B cell (primary cell): ENCODE measurements at regions not wholly inside any gene's neighbourhood (a gene's known extent, or its start where the extent isn't known, plus 50 kb on each side); places are given as distances from the start of the nearest gene placed in this dataset.

ENCODE experiments used
- EZH2 ChIP-seq: IDR thresholded peaks from 2 replicates; pipeline ENCODE4 v1.6.1; 2012; ENCODE audit warnings: borderline replicate concordance, low read depth, mild to moderate bottlenecking, moderate library complexity, low read length; ENCODE audit not compliant: insufficient read depth, poor library complexity, severe bottlenecking
- TF ChIP-seq, protein P1 (sequence below): fragments of 200-600 bp; IDR thresholded peaks from one replicate; pipeline ENCODE4 v1.8.0; 2022; ENCODE audit warnings: antibody characterized with exemption, mild to moderate bottlenecking

DNA sequence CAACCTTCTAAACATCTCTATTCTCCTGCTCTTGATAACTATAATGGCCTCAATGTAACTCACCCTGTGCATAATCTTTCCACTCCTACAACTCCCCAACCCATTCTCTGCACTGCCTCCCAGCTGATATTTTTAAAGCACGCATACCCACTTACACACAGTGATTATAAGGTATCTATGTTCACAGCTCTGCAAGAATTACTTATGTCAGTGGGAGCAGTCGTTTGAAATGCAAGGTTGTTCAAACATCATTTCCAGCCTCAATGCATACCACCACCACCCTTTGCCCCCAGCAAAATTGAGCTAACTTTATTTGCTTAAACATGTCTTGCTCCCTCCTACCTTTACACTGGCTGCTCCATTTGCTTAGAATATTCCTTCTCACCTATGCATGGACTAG lies 506.0 kb downstream of the RFPL4B start:
- TF ChIP-seq, protein P1, sequence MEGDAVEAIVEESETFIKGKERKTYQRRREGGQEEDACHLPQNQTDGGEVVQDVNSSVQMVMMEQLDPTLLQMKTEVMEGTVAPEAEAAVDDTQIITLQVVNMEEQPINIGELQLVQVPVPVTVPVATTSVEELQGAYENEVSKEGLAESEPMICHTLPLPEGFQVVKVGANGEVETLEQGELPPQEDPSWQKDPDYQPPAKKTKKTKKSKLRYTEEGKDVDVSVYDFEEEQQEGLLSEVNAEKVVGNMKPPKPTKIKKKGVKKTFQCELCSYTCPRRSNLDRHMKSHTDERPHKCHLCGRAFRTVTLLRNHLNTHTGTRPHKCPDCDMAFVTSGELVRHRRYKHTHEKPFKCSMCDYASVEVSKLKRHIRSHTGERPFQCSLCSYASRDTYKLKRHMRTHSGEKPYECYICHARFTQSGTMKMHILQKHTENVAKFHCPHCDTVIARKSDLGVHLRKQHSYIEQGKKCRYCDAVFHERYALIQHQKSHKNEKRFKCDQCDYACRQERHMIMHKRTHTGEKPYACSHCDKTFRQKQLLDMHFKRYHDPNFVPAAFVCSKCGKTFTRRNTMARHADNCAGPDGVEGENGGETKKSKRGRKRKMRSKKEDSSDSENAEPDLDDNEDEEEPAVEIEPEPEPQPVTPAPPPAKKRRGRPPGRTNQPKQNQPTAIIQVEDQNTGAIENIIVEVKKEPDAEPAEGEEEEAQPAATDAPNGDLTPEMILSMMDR, result no peak
- TF ChIP-seq EZH2, result no peak
